ENCODE measurements at regions not wholly inside any gene's neighbourhood (a gene's known extent, or its start where the extent isn't known, plus 50 kb on each side); places are given as distances from the start of the nearest gene placed in this dataset.

- no peak overlapping the region for H3K27ac ChIP-seq
- TF ChIP-seq FOXP2 (optimal IDR thresholded peaks at IDR 0.05; ENCODE audit: control extremely low read depth, extremely low read length, insufficient read depth): no peak
- no peak for TF ChIP-seq EZH2 (IDR thresholded peaks at IDR 0.05)
- TF ChIP-seq POLR2AphosphoS5 (IDR thresholded peaks at IDR 0.05; ENCODE audit: borderline replicate concordance, low read depth, low read length): no peak
- H3K9me3 ChIP-seq (ENCODE audit: low read depth, low read length): no peaks in the 10 kb centered on the region
- no peak for DNase-seq (ENCODE audit: low read depth, low spot score)
- no peaks in the 10 kb centered on the region for H3K36me3 ChIP-seq (ENCODE audit: insufficient read depth, low read length)
- H3K9ac ChIP-seq (ENCODE audit: insufficient read length): no peak overlapping the region
- H3K4me3 ChIP-seq: no peak overlapping the region
These were observed 607.7 kb upstream of the USP24 start for GRCh38 chr1:55822891-55823290.

- no peak for DNase-seq (ENCODE audit: low read depth, low spot score)
- no peaks in the 10 kb centered on the region for H3K9me3 ChIP-seq (ENCODE audit: low read depth, low read length)
- no peak for TF ChIP-seq EZH2 (IDR thresholded peaks at IDR 0.05)
- H3K4me3 ChIP-seq: no peak overlapping the region
- H3K9ac ChIP-seq (ENCODE audit: insufficient read length): no peak overlapping the region
- H3K27ac ChIP-seq: no peak overlapping the region
- H3K36me3 ChIP-seq (ENCODE audit: insufficient read depth, low read length): no peaks in the 10 kb centered on the region
These were observed 606.1 kb upstream of the USP24 start for GRCh38 chr1:55821234-55821633.

GRCh38 chr1:55820501-55820900, 605.3 kb upstream of the USP24 start:
- Histone ChIP-seq H3K36me3 (ENCODE audit: insufficient read depth, low read length) (no peaks in the 10 kb centered on the region), H3K9me3 (ENCODE audit: low read depth, low read length) (no peaks in the 10 kb centered on the region), H3K9ac (ENCODE audit: insufficient read length) (no peak overlapping the region), H3K27ac (no peak overlapping the region), H3K4me3 (no peak overlapping the region)
- TF ChIP-seq POLR2AphosphoS5 (IDR thresholded peaks at IDR 0.05; ENCODE audit: borderline replicate concordance, low read depth, low read length) (no peak), EZH2 (IDR thresholded peaks at IDR 0.05) (no peak), FOXP2 (optimal IDR thresholded peaks at IDR 0.05; ENCODE audit: control extremely low read depth, extremely low read length, insufficient read depth) (no peak)
- no peak for DNase-seq (ENCODE audit: low read depth, low spot score)

- Histone ChIP-seq H3K9me3 (ENCODE audit: low read depth, low read length) (no peaks in the 10 kb centered on the region), H3K4me3 (no peak overlapping the region), H3K36me3 (ENCODE audit: insufficient read depth, low read length) (no peaks in the 10 kb centered on the region), H3K9ac (ENCODE audit: insufficient read length) (no peak overlapping the region), H3K27ac (no peak overlapping the region)
- no peak for DNase-seq (ENCODE audit: low read depth, low spot score)
- TF ChIP-seq EZH2 (IDR thresholded peaks at IDR 0.05) (no peak), POLR2AphosphoS5 (IDR thresholded peaks at IDR 0.05; ENCODE audit: borderline replicate concordance, low read depth, low read length) (no peak), FOXP2 (optimal IDR thresholded peaks at IDR 0.05; ENCODE audit: control extremely low read depth, extremely low read length, insufficient read depth) (no peak)
These were observed 603.8 kb upstream of the USP24 start for GRCh38 chr1:55819011-55819410.

GRCh38 chr1:55816456-55817426, 601.6 kb upstream of the USP24 start:
- Histone ChIP-seq H3K36me3 (ENCODE audit: insufficient read depth, low read length) (no peaks in the 10 kb centered on the region), H3K4me3 (no peak overlapping the region), H3K9me3 (ENCODE audit: low read depth, low read length) (no peaks in the 10 kb centered on the region), H3K27ac (no peak overlapping the region), H3K9ac (ENCODE audit: insufficient read length) (no peak overlapping the region)
- TF ChIP-seq EZH2 (IDR thresholded peaks at IDR 0.05): no peak
- no peak for TF ChIP-seq FOXP2 (optimal IDR thresholded peaks at IDR 0.05; ENCODE audit: control extremely low read depth, extremely low read length, insufficient read depth)
- no peak for TF ChIP-seq POLR2AphosphoS5 (IDR thresholded peaks at IDR 0.05; ENCODE audit: borderline replicate concordance, low read depth, low read length)
- no peak for DNase-seq (ENCODE audit: low read depth, low spot score)

- no peak for DNase-seq (ENCODE audit: low read depth, low spot score)
- Histone ChIP-seq H3K9ac (ENCODE audit: insufficient read length) (no peak overlapping the region), H3K4me3 (no peak overlapping the region), H3K9me3 (ENCODE audit: low read depth, low read length) (no peaks in the 10 kb centered on the region), H3K36me3 (ENCODE audit: insufficient read depth, low read length) (no peaks in the 10 kb centered on the region), H3K27ac (no peak overlapping the region)
- no peak for TF ChIP-seq FOXP2 (optimal IDR thresholded peaks at IDR 0.05; ENCODE audit: control extremely low read depth, extremely low read length, insufficient read depth)
- TF ChIP-seq EZH2 (IDR thresholded peaks at IDR 0.05): no peak
- no peak for TF ChIP-seq POLR2AphosphoS5 (IDR thresholded peaks at IDR 0.05; ENCODE audit: borderline replicate concordance, low read depth, low read length)
These were observed 600.7 kb upstream of the USP24 start for GRCh38 chr1:55815745-55816455.

- Histone ChIP-seq H3K9ac (ENCODE audit: insufficient read length) (no peak overlapping the region), H3K27ac (no peak overlapping the region), H3K4me3 (no peak overlapping the region), H3K9me3 (ENCODE audit: low read depth, low read length) (no peaks in the 10 kb centered on the region), H3K36me3 (ENCODE audit: insufficient read depth, low read length) (no peaks in the 10 kb centered on the region)
- no peak for DNase-seq (ENCODE audit: low read depth, low spot score)
- TF ChIP-seq FOXP2 (optimal IDR thresholded peaks at IDR 0.05; ENCODE audit: control extremely low read depth, extremely low read length, insufficient read depth) (no peak), EZH2 (IDR thresholded peaks at IDR 0.05) (no peak), POLR2AphosphoS5 (IDR thresholded peaks at IDR 0.05; ENCODE audit: borderline replicate concordance, low read depth, low read length) (no peak)
These were observed 599.8 kb upstream of the USP24 start for GRCh38 chr1:55814967-55815366.

GRCh38 chr1:55813618-55814017, 598.5 kb upstream of the USP24 start:
- H3K9ac ChIP-seq (ENCODE audit: insufficient read length): no peak overlapping the region
- no peak overlapping the region for H3K4me3 ChIP-seq
- no peak for DNase-seq (ENCODE audit: low read depth, low spot score)
- H3K9me3 ChIP-seq (ENCODE audit: low read depth, low read length): no peaks in the 10 kb centered on the region
- TF ChIP-seq POLR2AphosphoS5 (IDR thresholded peaks at IDR 0.05; ENCODE audit: borderline replicate concordance, low read depth, low read length): no peak
- TF ChIP-seq EZH2 (IDR thresholded peaks at IDR 0.05): no peak
- TF ChIP-seq FOXP2 (optimal IDR thresholded peaks at IDR 0.05; ENCODE audit: control extremely low read depth, extremely low read length, insufficient read depth): no peak
- no peaks in the 10 kb centered on the region for H3K36me3 ChIP-seq (ENCODE audit: insufficient read depth, low read length)
- no peak overlapping the region for H3K27ac ChIP-seq
